ENCODE measurements at regions not wholly inside any gene's neighbourhood (a gene's known extent, or its start where the extent isn't known, plus 50 kb on each side); places are given as distances from the start of the nearest gene placed in this dataset.
A peak's percentile ranks its signal among the peaks of the same experiment; 100 is the strongest.

DNA sequence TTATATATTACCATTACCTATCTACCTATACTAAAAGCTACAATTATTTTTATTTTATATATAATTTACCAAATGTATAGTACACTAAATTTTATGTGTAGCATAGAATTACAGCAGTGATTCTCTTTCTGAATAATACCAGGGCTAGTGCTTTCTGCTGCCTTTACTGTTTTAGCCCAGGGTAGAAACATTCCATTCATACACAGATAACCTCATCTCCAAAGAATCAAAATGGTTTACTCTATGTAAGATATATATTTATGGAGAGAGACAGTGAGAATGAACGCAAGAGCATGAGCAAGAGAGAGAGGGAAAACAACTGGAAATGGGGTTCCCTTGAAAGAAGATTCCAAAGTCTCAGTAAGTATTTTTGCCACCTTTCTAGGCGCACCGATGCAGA lies 56.3 kb upstream of the ATXN1 start:
- peak overlapping the region; percentile 52; the same call in 1 of the 2 replicates for H3K4me2 ChIP-seq (ENCODE audit: low read depth, low read length)
- no peak overlapping the region for H4K91ac ChIP-seq (ENCODE audit: insufficient read depth, low read depth, low read length)
- H3K27ac ChIP-seq (ENCODE audit: insufficient read depth, low read length): peak overlapping the region; percentile 78; the same call in 1 of the 2 replicates
- no peak overlapping the region for H3K4ac ChIP-seq (ENCODE audit: low read depth, low read length)
- no peak overlapping the region for H2BK5ac ChIP-seq (ENCODE audit: low read depth, low read length, poor library complexity, severe bottlenecking)
- WGBS, 2 experiments (ENCODE audit: extremely low coverage in 2 of 2, insufficient read length in 1 of 2): no CpG with 5 or more reads among the region's 3 CpGs
- no peak overlapping the region for H3K9ac ChIP-seq (ENCODE audit: low read depth, low read length)
- H3K36me3 ChIP-seq (ENCODE audit: control insufficient read depth, insufficient read depth, low read length): no peaks in the 10 kb centered on the region
- no peak overlapping the region for H4K5ac ChIP-seq (ENCODE audit: low read depth, low read length)
- ChIA-PET POLR2A (ENCODE audit: unreplicated experiment) (interaction anchor here (0.7 kb wide), 1 partner anchor 457 kb away, joined by 3 read pairs; no protein-coding TSS in a partner anchor), CTCF (no interaction called here)
- no TSS peak for BruUV-seq (replicated peaks)
- H2BK120ac ChIP-seq (ENCODE audit: low read depth, low read length): peak overlapping the region; percentile 17; the same call in 1 of the 2 replicates
- ATAC-seq (ENCODE audit: low read depth) (peak; percentile 98), DNase-seq (peak; percentile 39)
- no peak overlapping the region for H2AK5ac ChIP-seq (ENCODE audit: low read depth, low read length)
- no peak overlapping the region for H3K23ac ChIP-seq (ENCODE audit: low read depth, low read length)
- no peak overlapping the region for H3K4me3 ChIP-seq (ENCODE audit: insufficient read depth, low read depth, low read length)
- no peak overlapping the region for H2BK15ac ChIP-seq (ENCODE audit: low read depth, low read length)
- intact Hi-C loops (cut with micrococcal nuclease) (no loop called here), in situ Hi-C loops (cut with MboI; ENCODE audit: low sequenced_read_pairs) (no loop called here), dilution Hi-C loops (cut with HindIII; ENCODE audit: low sequenced_read_pairs, unreplicated experiment) (no loop called here)
- H3K14ac ChIP-seq (replicated peaks; ENCODE audit: low read depth, low read length): no peak overlapping the region
- no peak overlapping the region for H3K56ac ChIP-seq (ENCODE audit: extremely low read depth, insufficient read depth, low read length)
- H3K9me3 ChIP-seq (ENCODE audit: control insufficient read depth, insufficient read depth, low read length): peaks cover 8% of the 10 kb centered on the region
- H3K4me1 ChIP-seq (ENCODE audit: control insufficient read depth, insufficient read depth, low read length): peaks cover 3% of the 10 kb centered on the region
- TF ChIP-seq RCOR1 (IDR thresholded peaks at IDR 0.05; ENCODE audit: insufficient replicate concordance, low read length) (no peak), POLR2A (IDR thresholded peaks at IDR 0.05; ENCODE audit: low read depth, low read length) (no peak), NFE2L2 (IDR thresholded peaks at IDR 0.05; ENCODE audit: low read depth, low read length) (no peak)
- TF ChIP-seq, protein P1, sequence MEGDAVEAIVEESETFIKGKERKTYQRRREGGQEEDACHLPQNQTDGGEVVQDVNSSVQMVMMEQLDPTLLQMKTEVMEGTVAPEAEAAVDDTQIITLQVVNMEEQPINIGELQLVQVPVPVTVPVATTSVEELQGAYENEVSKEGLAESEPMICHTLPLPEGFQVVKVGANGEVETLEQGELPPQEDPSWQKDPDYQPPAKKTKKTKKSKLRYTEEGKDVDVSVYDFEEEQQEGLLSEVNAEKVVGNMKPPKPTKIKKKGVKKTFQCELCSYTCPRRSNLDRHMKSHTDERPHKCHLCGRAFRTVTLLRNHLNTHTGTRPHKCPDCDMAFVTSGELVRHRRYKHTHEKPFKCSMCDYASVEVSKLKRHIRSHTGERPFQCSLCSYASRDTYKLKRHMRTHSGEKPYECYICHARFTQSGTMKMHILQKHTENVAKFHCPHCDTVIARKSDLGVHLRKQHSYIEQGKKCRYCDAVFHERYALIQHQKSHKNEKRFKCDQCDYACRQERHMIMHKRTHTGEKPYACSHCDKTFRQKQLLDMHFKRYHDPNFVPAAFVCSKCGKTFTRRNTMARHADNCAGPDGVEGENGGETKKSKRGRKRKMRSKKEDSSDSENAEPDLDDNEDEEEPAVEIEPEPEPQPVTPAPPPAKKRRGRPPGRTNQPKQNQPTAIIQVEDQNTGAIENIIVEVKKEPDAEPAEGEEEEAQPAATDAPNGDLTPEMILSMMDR (conservative IDR thresholded peaks at IDR 0.05; ENCODE audit: low read depth, low read length): no peak
- peak overlapping the region; percentile 21; the same call in 1 of the 2 replicates for H2BK20ac ChIP-seq (ENCODE audit: low read depth, low read length)
- H3K18ac ChIP-seq (ENCODE audit: low read depth, low read length): peak overlapping the region; percentile 78; the same call in 1 of the 2 replicates
- no peak overlapping the region for H2AFZ ChIP-seq (replicated peaks; ENCODE audit: low read length, poor library complexity)
- no peaks in the 10 kb centered on the region for H3K79me1 ChIP-seq (ENCODE audit: low read depth in 1 of 2, low read length in 2 of 2)
- H4K20me1 ChIP-seq (ENCODE audit: insufficient read depth, low read length): no peaks in the 10 kb centered on the region
- H3K9me1 ChIP-seq (ENCODE audit: insufficient read depth, low read length): no peaks in the 10 kb centered on the region
- no peak overlapping the region for H4K8ac ChIP-seq (ENCODE audit: low read depth in 2 of 2, low read length in 2 of 2)
- H2AK9ac ChIP-seq (replicated peaks; ENCODE audit: low read depth, low read length, poor library complexity): no peak overlapping the region
- no peaks in the 10 kb centered on the region; the same call in 1 of the 2 replicates for H3K27me3 ChIP-seq (ENCODE audit: control insufficient read depth, insufficient read depth, low read length)
